Stimulated activated memory B cell treated with anti-CD40 and anti-IgM and Interleukin-4, amounts not matched to agents 10 μg/mL and 1 μg/mL and 100 μg/mL, for 72 hours (primary cell): ENCODE measurements at regions not wholly inside any gene's neighbourhood (a gene's known extent, or its start where the extent isn't known, plus 50 kb on each side); places are given as distances from the start of the nearest gene placed in this dataset.
"Not testable (repeated sequence)": the region's sequence is repeated elsewhere in the genome, so short reads cannot be mapped to it uniquely, and the experiment has no call there.

ENCODE experiments used
- ATAC-seq: fragments of 150-1000 bp; cut with Tn5 transposase; 2 replicates; pipeline ENCODE4 v1.10.0; 2021
- H3K27ac Mint-ChIP-seq: one replicate; pipeline ENCODE4 v1.8.0; 2022; ENCODE audit warnings: mild to moderate bottlenecking, mixed read lengths
- H3K27me3 Mint-ChIP-seq: one replicate; pipeline ENCODE4 v1.8.0; 2022; ENCODE audit warnings: mixed read lengths
- H3K36me3 Mint-ChIP-seq: one replicate; pipeline ENCODE4 v1.8.0; 2022; ENCODE audit warnings: mixed read lengths
- H3K4me1 Mint-ChIP-seq: one replicate; pipeline ENCODE4 v1.8.0; 2022; ENCODE audit warnings: mixed read lengths
- H3K4me3 Mint-ChIP-seq: one replicate; pipeline ENCODE4 v1.8.0; 2022; ENCODE audit warnings: mild to moderate bottlenecking, moderate library complexity, mixed read lengths
- H3K9me3 Mint-ChIP-seq: one replicate; pipeline ENCODE4 v1.8.0; 2022; ENCODE audit warnings: mixed read lengths

GRCh38 chr2:187900021-187900420, 345.8 kb upstream of the TFPI start:
- H3K36me3 Mint-ChIP-seq, result no peaks in the 10 kb centered on the region
- H3K9me3 Mint-ChIP-seq, result peaks cover 3% of the 10 kb centered on the region
- H3K4me3 Mint-ChIP-seq, result no peak overlapping the region
- no peak overlapping the region for H3K27ac Mint-ChIP-seq
- H3K4me1 Mint-ChIP-seq, result no peaks in the 10 kb centered on the region
- ATAC-seq, result no peak
- H3K27me3 Mint-ChIP-seq, result no peaks in the 10 kb centered on the region

GRCh38 chr2:187906021-187906420, 351.8 kb upstream of the TFPI start:
- Mint-ChIP-seq H3K27ac (no peak overlapping the region), H3K4me3 (no peak overlapping the region), H3K27me3 (no peaks in the 10 kb centered on the region), H3K36me3 (no peaks in the 10 kb centered on the region), H3K9me3 (peaks cover 5% of the 10 kb centered on the region), H3K4me1 (no peaks in the 10 kb centered on the region)
- no peak for ATAC-seq

GRCh38 chr2:187910922-187911321, 356.7 kb upstream of the TFPI start:
- not testable (repeated sequence) for H3K4me3 Mint-ChIP-seq, H3K36me3 Mint-ChIP-seq, ATAC-seq, H3K9me3 Mint-ChIP-seq, H3K4me1 Mint-ChIP-seq, H3K27ac Mint-ChIP-seq, H3K27me3 Mint-ChIP-seq

GRCh38 chr2:187912950-187913349, 358.7 kb upstream of the TFPI start:
- Mint-ChIP-seq H3K4me1 (no peaks in the 10 kb centered on the region), H3K4me3 (no peak overlapping the region), H3K9me3 (peaks cover 2% of the 10 kb centered on the region), H3K27ac (no peak overlapping the region), H3K27me3 (no peaks in the 10 kb centered on the region), H3K36me3 (no peaks in the 10 kb centered on the region)
- no peak for ATAC-seq

GRCh38 chr2:187915810-187916209, 361.6 kb upstream of the TFPI start:
- Mint-ChIP-seq H3K27me3 (no peaks in the 10 kb centered on the region), H3K4me3 (no peak overlapping the region), H3K27ac (no peak overlapping the region), H3K9me3 (no peaks in the 10 kb centered on the region), H3K4me1 (no peaks in the 10 kb centered on the region), H3K36me3 (no peaks in the 10 kb centered on the region)
- ATAC-seq, result no peak

- no peak for ATAC-seq
- H3K9me3 Mint-ChIP-seq, result no peaks in the 10 kb centered on the region
- H3K27ac Mint-ChIP-seq, result no peak overlapping the region
- H3K27me3 Mint-ChIP-seq, result no peaks in the 10 kb centered on the region
- no peaks in the 10 kb centered on the region for H3K4me1 Mint-ChIP-seq
- H3K36me3 Mint-ChIP-seq, result no peaks in the 10 kb centered on the region
- H3K4me3 Mint-ChIP-seq, result no peak overlapping the region
Measured at GRCh38 chr2:187916799-187917198, 362.6 kb upstream of the TFPI start.

- Mint-ChIP-seq H3K27ac (no peak overlapping the region), H3K27me3 (no peaks in the 10 kb centered on the region), H3K4me1 (no peaks in the 10 kb centered on the region), H3K36me3 (no peaks in the 10 kb centered on the region), H3K4me3 (no peak overlapping the region), H3K9me3 (no peaks in the 10 kb centered on the region)
- no peak for ATAC-seq
Measured at GRCh38 chr2:187917535-187917934, 363.3 kb upstream of the TFPI start.

- no peak for ATAC-seq
- Mint-ChIP-seq H3K9me3 (no peaks in the 10 kb centered on the region), H3K4me3 (no peak overlapping the region)
Measured at GRCh38 chr2:187918996-187919821, 365.0 kb upstream of the TFPI start.

GRCh38 chr2:187920511-187920910, 366.3 kb upstream of the TFPI start:
- Mint-ChIP-seq H3K4me3 (no peak overlapping the region), H3K4me1 (no peaks in the 10 kb centered on the region), H3K36me3 (no peaks in the 10 kb centered on the region), H3K27ac (no peak overlapping the region), H3K27me3 (no peaks in the 10 kb centered on the region), H3K9me3 (no peaks in the 10 kb centered on the region)
- no peak for ATAC-seq

More at GRCh38 chr2:187918996-187919821, 365.0 kb upstream of the TFPI start:
- H3K36me3 Mint-ChIP-seq, result no peaks in the 10 kb centered on the region
- no peak overlapping the region for H3K27ac Mint-ChIP-seq
- H3K4me1 Mint-ChIP-seq, result no peaks in the 10 kb centered on the region
- no peaks in the 10 kb centered on the region for H3K27me3 Mint-ChIP-seq

GRCh38 chr2:187922846-187923245, 368.6 kb upstream of the TFPI start:
- ATAC-seq, result no peak
- no peak overlapping the region for H3K4me3 Mint-ChIP-seq
- no peaks in the 10 kb centered on the region for H3K27me3 Mint-ChIP-seq
- H3K9me3 Mint-ChIP-seq, result no peaks in the 10 kb centered on the region
- H3K27ac Mint-ChIP-seq, result no peak overlapping the region
- no peaks in the 10 kb centered on the region for H3K36me3 Mint-ChIP-seq
- no peaks in the 10 kb centered on the region for H3K4me1 Mint-ChIP-seq

- Mint-ChIP-seq H3K27ac (no peak overlapping the region), H3K4me1 (no peaks in the 10 kb centered on the region), H3K36me3 (no peaks in the 10 kb centered on the region), H3K9me3 (no peaks in the 10 kb centered on the region), H3K4me3 (no peak overlapping the region), H3K27me3 (no peaks in the 10 kb centered on the region)
- ATAC-seq, result no peak
Measured at GRCh38 chr2:187924293-187924692, 367.4 kb upstream of the GULP1 start.

GRCh38 chr2:187934236-187934635, 357.4 kb upstream of the GULP1 start:
- no peak overlapping the region for H3K4me3 Mint-ChIP-seq
- H3K27me3 Mint-ChIP-seq, result no peaks in the 10 kb centered on the region
- no peaks in the 10 kb centered on the region for H3K4me1 Mint-ChIP-seq
- no peaks in the 10 kb centered on the region for H3K36me3 Mint-ChIP-seq
- no peak for ATAC-seq
- no peaks in the 10 kb centered on the region for H3K9me3 Mint-ChIP-seq
- no peak overlapping the region for H3K27ac Mint-ChIP-seq

- Mint-ChIP-seq H3K27me3 (no peaks in the 10 kb centered on the region), H3K36me3 (no peaks in the 10 kb centered on the region), H3K4me3 (no peak overlapping the region), H3K27ac (no peak overlapping the region), H3K4me1 (no peaks in the 10 kb centered on the region), H3K9me3 (no peaks in the 10 kb centered on the region)
- ATAC-seq, result no peak
Measured at GRCh38 chr2:187934692-187935091, 357.0 kb upstream of the GULP1 start.

GRCh38 chr2:187935126-187935525, 356.5 kb upstream of the GULP1 start:
- Mint-ChIP-seq H3K27me3 (no peaks in the 10 kb centered on the region), H3K4me1 (no peaks in the 10 kb centered on the region), H3K4me3 (no peak overlapping the region), H3K27ac (no peak overlapping the region), H3K36me3 (no peaks in the 10 kb centered on the region), H3K9me3 (no peaks in the 10 kb centered on the region)
- ATAC-seq, result no peak

GRCh38 chr2:187936228-187936627, 355.4 kb upstream of the GULP1 start:
- Mint-ChIP-seq H3K36me3 (no peaks in the 10 kb centered on the region), H3K27me3 (no peaks in the 10 kb centered on the region), H3K4me1 (no peaks in the 10 kb centered on the region), H3K9me3 (no peaks in the 10 kb centered on the region), H3K27ac (no peak overlapping the region), H3K4me3 (no peak overlapping the region)
- ATAC-seq, result no peak

- H3K4me1 Mint-ChIP-seq, result no peaks in the 10 kb centered on the region
- peaks cover 4% of the 10 kb centered on the region for H3K9me3 Mint-ChIP-seq
- no peak overlapping the region for H3K4me3 Mint-ChIP-seq
- no peak overlapping the region for H3K27ac Mint-ChIP-seq
- H3K36me3 Mint-ChIP-seq, result no peaks in the 10 kb centered on the region
- no peak for ATAC-seq
- H3K27me3 Mint-ChIP-seq, result no peaks in the 10 kb centered on the region
Measured at GRCh38 chr2:187939180-187939579, 352.5 kb upstream of the GULP1 start.
